ENCODE measurements at regions not wholly inside any gene's neighbourhood (a gene's known extent, or its start where the extent isn't known, plus 50 kb on each side); places are given as distances from the start of the nearest gene placed in this dataset.

GRCh38 chr7:34298492-34299013 lies 359.5 kb upstream of the NPSR1 start:
- Mint-ChIP-seq H3K4me1 (no peaks in the 10 kb centered on the region), H3K9me3 (no peaks in the 10 kb centered on the region), H3K27me3 (no peaks in the 10 kb centered on the region), H3K4me3 (no peak overlapping the region), H3K27ac (no peak overlapping the region), H3K36me3 (ENCODE audit: low read depth) (no peaks in the 10 kb centered on the region)
- ChIA-PET CTCF (interaction anchor here (1.3 kb wide), 1 partner anchor 22 kb away, joined by 4 read pairs; no protein-coding TSS in a partner anchor), POLR2A (no interaction called here)
- no peak for DNase-seq

DNA sequence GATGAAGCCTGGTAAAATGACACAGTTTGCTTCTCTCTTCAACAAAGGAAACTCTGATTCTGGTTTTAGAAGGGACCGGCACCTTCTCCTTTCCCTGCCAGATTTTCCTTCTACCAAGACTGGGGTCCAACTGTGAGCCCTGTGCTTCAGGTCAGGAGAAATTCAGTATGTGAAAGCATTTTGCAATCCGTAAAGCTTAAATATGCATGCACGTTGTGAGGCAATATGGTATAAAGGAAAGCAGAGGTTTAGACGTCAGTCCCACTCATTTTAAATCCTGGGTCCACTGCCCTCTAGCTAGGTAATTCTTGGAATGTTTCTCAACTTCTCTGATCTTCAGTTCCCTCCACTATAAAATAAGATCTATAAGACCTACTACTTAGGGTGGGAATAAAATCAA lies 359.0 kb upstream of the NPSR1 start:
- Mint-ChIP-seq H3K27me3 (no peaks in the 10 kb centered on the region), H3K9me3 (no peaks in the 10 kb centered on the region), H3K4me1 (no peaks in the 10 kb centered on the region), H3K27ac (no peak overlapping the region), H3K4me3 (no peak overlapping the region), H3K36me3 (ENCODE audit: low read depth) (no peaks in the 10 kb centered on the region)
- no peak for DNase-seq
- ChIA-PET CTCF (no interaction called here), POLR2A (no interaction called here)

DNA sequence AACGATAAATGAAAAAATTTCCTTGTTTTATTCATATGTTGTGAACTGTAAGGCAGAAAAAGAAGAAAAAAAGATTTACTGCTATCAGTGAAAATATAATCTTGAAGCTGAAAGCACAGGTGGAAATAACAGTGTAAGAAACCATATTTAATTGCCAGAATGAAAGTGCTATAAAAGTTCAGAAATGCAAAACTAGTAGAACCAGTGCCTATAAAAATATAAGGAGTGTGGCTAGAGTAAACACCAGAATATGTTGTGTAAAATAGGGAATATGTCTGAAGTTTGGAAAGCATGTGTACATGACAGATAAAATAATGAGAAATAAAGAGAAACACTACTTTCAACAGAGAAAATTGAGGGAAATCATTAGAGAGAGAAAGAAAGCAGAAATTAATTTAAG lies 350.5 kb upstream of the NPSR1 start:
- POLR2A ChIA-PET: no interaction called here
- CTCF ChIA-PET: interaction anchor here (1.8 kb wide), 1 partner anchor 13 kb away, joined by 7 read pairs; no protein-coding TSS in a partner anchor

DNA sequence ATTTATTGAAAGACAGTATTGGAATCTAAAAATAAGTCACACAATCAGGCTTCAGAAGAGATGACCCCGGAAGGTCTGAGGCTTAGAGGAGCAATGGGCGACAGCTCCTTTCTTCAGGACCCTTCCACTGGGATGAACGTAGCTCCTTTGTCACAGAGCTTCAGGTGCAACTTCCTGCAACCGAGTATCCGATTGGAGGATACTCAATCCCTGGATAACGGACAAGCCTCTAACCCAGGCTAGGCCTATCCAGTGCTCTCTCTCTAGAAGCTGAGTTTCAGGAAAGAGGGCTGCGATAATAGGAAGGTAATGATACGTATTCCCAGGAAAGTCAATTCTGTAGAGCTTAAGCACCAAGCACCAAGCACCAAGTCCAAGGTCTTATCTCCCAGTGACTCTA lies 349.4 kb upstream of the NPSR1 start:
- CTCF ChIA-PET: no interaction called here
- Mint-ChIP-seq H3K27me3 (no peaks in the 10 kb centered on the region), H3K9me3 (peaks cover 2% of the 10 kb centered on the region), H3K27ac (no peak overlapping the region), H3K4me1 (no peaks in the 10 kb centered on the region), H3K36me3 (ENCODE audit: low read depth) (no peaks in the 10 kb centered on the region), H3K4me3 (no peak overlapping the region)
- POLR2A ChIA-PET: no interaction called here
- DNase-seq: no peak

More for the DNA sequence above, 350.5 kb upstream of the NPSR1 start:
- Mint-ChIP-seq H3K4me1 (no peaks in the 10 kb centered on the region), H3K36me3 (ENCODE audit: low read depth) (no peaks in the 10 kb centered on the region), H3K27ac (no peak overlapping the region), H3K27me3 (no peaks in the 10 kb centered on the region), H3K4me3 (no peak overlapping the region), H3K9me3 (peaks cover 2% of the 10 kb centered on the region)
- no peak for DNase-seq

GRCh38 chr7:34309116-34309515 lies 348.9 kb upstream of the NPSR1 start:
- POLR2A ChIA-PET: no interaction called here
- H3K36me3 Mint-ChIP-seq (ENCODE audit: low read depth): no peaks in the 10 kb centered on the region
- CTCF ChIA-PET: no interaction called here
- no peaks in the 10 kb centered on the region for H3K4me1 Mint-ChIP-seq
- H3K4me3 Mint-ChIP-seq: no peak overlapping the region
- H3K9me3 Mint-ChIP-seq: peaks cover 2% of the 10 kb centered on the region
- DNase-seq: no peak
- no peak overlapping the region for H3K27ac Mint-ChIP-seq
- no peaks in the 10 kb centered on the region for H3K27me3 Mint-ChIP-seq

DNA sequence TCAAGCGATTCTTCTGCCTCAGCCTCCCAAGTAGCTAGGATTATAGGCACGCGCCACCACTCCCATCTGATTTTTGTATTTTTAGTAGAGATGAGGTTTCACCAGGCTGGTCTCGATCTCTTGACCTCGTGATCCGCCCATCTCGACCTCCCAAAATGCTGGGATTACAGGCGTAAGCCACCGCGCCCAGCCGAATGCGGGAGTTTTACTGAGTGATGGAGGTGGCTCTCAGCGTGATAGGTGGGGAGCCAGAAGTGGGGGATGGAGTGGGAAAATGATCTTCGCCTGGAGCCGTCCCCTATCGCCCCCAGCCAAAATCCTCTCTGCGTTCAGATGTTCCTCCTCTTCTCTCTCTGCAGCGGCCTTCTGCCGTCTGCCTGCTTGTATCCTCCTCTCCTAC lies 348.4 kb upstream of the NPSR1 start:
- Mint-ChIP-seq H3K4me1 (no peaks in the 10 kb centered on the region), H3K27ac (no peak overlapping the region), H3K9me3 (peaks cover 2% of the 10 kb centered on the region), H3K4me3 (no peak overlapping the region), H3K36me3 (ENCODE audit: low read depth) (no peaks in the 10 kb centered on the region), H3K27me3 (no peaks in the 10 kb centered on the region)
- ChIA-PET POLR2A (no interaction called here), CTCF (no interaction called here)
- no peak for DNase-seq

- CTCF ChIA-PET: interaction anchor here (1.8 kb wide), 1 partner anchor 9 kb away, joined by 5 read pairs; no protein-coding TSS in a partner anchor
These were observed 346.4 kb upstream of the NPSR1 start for GRCh38 chr7:34311591-34311990.

GRCh38 chr7:34312624-34313023 lies 345.4 kb upstream of the NPSR1 start:
- Mint-ChIP-seq H3K27me3 (no peaks in the 10 kb centered on the region), H3K9me3 (peaks cover 2% of the 10 kb centered on the region), H3K4me1 (no peaks in the 10 kb centered on the region), H3K36me3 (ENCODE audit: low read depth) (no peaks in the 10 kb centered on the region), H3K4me3 (no peak overlapping the region), H3K27ac (no peak overlapping the region)
- DNase-seq: no peak
- ChIA-PET POLR2A (no interaction called here), CTCF (interaction anchor here (1.8 kb wide), 1 partner anchor 8 kb away, joined by 5 read pairs; no protein-coding TSS in a partner anchor)

More at GRCh38 chr7:34311591-34311990, 346.4 kb upstream of the NPSR1 start:
- DNase-seq: no peak
- POLR2A ChIA-PET: no interaction called here
- H3K4me1 Mint-ChIP-seq: no peaks in the 10 kb centered on the region
- H3K27me3 Mint-ChIP-seq: no peaks in the 10 kb centered on the region
- H3K4me3 Mint-ChIP-seq: no peak overlapping the region
- no peak overlapping the region for H3K27ac Mint-ChIP-seq
- H3K9me3 Mint-ChIP-seq: peaks cover 2% of the 10 kb centered on the region
- no peaks in the 10 kb centered on the region for H3K36me3 Mint-ChIP-seq (ENCODE audit: low read depth)

GRCh38 chr7:34313289-34313688 lies 344.7 kb upstream of the NPSR1 start:
- DNase-seq: no peak
- Mint-ChIP-seq H3K36me3 (ENCODE audit: low read depth) (no peaks in the 10 kb centered on the region), H3K4me1 (no peaks in the 10 kb centered on the region), H3K4me3 (no peak overlapping the region), H3K27ac (no peak overlapping the region), H3K9me3 (peaks cover 2% of the 10 kb centered on the region), H3K27me3 (no peaks in the 10 kb centered on the region)
- CTCF ChIA-PET: no interaction called here
- POLR2A ChIA-PET: no interaction called here

DNA sequence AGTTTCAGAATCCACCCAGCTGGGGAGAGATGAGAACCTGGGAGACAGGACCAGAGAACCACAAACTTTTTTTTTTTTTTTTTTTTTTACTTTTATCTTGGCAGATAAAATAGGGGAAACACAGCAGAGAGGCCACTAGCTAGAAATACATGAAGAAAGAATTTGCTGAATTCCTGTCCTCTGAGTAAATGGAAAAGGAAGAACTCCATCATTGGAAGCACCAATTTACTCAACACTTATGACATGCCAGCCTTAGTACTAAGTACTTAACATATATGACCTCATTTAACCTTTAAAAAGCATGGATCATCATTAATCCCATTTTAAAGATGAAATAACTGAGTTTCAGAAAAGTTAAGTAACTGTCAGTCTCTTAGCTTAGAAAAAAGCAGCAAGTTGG lies 343.0 kb upstream of the NPSR1 start:
- Mint-ChIP-seq H3K4me1 (no peaks in the 10 kb centered on the region), H3K27me3 (no peaks in the 10 kb centered on the region), H3K36me3 (ENCODE audit: low read depth) (no peaks in the 10 kb centered on the region), H3K9me3 (peaks cover 2% of the 10 kb centered on the region), H3K27ac (no peak overlapping the region), H3K4me3 (no peak overlapping the region)
- CTCF ChIA-PET: no interaction called here
- DNase-seq: no peak
- POLR2A ChIA-PET: no interaction called here

GRCh38 chr7:34317039-34317438 lies 341.0 kb upstream of the NPSR1 start:
- CTCF ChIA-PET: no interaction called here
- DNase-seq: no peak
- peaks cover 2% of the 10 kb centered on the region for H3K4me1 Mint-ChIP-seq
- H3K4me3 Mint-ChIP-seq: no peak overlapping the region
- no peaks in the 10 kb centered on the region for H3K36me3 Mint-ChIP-seq (ENCODE audit: low read depth)
- peaks cover 2% of the 10 kb centered on the region for H3K9me3 Mint-ChIP-seq
- H3K27me3 Mint-ChIP-seq: peaks cover 9% of the 10 kb centered on the region
- POLR2A ChIA-PET: no interaction called here
- H3K27ac Mint-ChIP-seq: no peak overlapping the region

GRCh38 chr7:34320412-34320811 lies 337.6 kb upstream of the NPSR1 start:
- H3K27me3 Mint-ChIP-seq: peaks cover 13% of the 10 kb centered on the region
- no peak overlapping the region for H3K4me3 Mint-ChIP-seq
- no peaks in the 10 kb centered on the region for H3K36me3 Mint-ChIP-seq (ENCODE audit: low read depth)
- H3K4me1 Mint-ChIP-seq: peaks cover 2% of the 10 kb centered on the region
- ChIA-PET CTCF (interaction anchor here (0.7 to 2.2 kb wide), 9 partner anchors 8 to 715 kb away, joined by 3 to 8 read pairs (median 3); no protein-coding TSS in a partner anchor), POLR2A (no interaction called here)
- H3K9me3 Mint-ChIP-seq: no peaks in the 10 kb centered on the region
- DNase-seq: no peak
- H3K27ac Mint-ChIP-seq: no peak overlapping the region

DNA sequence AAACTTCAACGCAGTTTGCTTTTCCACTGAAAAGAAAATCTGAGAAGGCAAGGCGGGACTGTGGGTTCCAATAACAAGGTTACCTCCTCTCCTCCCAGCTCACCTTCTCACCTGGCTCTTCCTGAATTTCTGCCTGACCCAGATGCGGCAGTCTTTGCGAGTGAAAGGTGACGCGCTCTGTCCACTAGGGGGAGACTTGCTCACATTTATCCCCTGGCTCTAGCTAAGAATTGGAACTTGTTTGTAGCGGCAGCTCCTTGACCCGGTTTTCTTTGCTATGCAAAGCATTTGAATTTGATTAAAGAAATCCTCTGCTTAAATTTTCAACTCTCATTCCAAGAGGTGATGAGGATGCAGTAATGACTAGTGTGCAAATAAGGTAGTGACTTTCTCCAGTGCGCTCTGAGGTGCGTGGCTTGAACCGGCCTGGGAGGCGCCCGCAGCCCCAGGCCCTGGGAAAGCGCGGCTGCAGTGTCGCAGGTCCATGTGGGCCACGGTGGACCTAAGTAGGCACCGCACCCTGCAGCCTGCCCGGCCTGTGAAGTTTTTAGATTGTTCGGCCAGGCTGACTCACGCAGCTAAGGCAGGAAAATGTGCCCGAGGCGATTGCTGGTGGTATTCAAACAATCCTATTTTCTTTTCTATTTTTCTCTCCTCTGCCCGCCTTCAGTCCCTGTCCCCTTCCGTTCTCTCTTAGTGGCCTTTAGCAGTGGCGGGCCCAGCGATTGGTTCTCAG lies 336.9 kb upstream of the NPSR1 start:
- ChIA-PET POLR2A (no interaction called here), CTCF (interaction anchor here (0.7 to 2.2 kb wide), 11 partner anchors 9 to 715 kb away, joined by 3 to 8 read pairs (median 3); no protein-coding TSS in a partner anchor)
- H3K4me1 Mint-ChIP-seq: peaks cover 2% of the 10 kb centered on the region
- H3K9me3 Mint-ChIP-seq: no peaks in the 10 kb centered on the region
- H3K27me3 Mint-ChIP-seq: peaks cover 13% of the 10 kb centered on the region
- DNase-seq: peak; percentile 42
- no peak overlapping the region for H3K27ac Mint-ChIP-seq
- no peak overlapping the region for H3K4me3 Mint-ChIP-seq
- H3K36me3 Mint-ChIP-seq (ENCODE audit: low read depth): no peaks in the 10 kb centered on the region

DNA sequence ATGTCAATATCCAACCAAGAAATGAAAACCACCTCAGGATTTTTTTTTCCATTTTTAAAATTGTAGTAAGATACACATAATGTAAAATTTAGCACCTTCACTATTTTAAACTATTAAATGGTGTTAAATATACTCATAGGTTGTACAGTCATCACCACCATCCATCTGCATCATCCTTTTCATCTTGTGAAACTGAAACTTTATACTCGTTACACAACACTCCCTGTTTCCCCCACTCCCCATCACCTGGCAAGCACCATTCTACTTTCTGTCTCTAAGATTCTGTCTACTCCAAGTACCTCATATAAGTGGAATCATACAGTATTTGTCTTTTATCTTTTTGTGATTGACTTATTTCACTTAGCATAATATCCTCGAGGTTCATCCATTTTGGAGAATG lies 335.2 kb upstream of the NPSR1 start:
- H3K27ac Mint-ChIP-seq: no peak overlapping the region
- H3K36me3 Mint-ChIP-seq (ENCODE audit: low read depth): no peaks in the 10 kb centered on the region
- H3K27me3 Mint-ChIP-seq: peaks cover 13% of the 10 kb centered on the region
- no peak overlapping the region for H3K4me3 Mint-ChIP-seq
- POLR2A ChIA-PET: no interaction called here
- CTCF ChIA-PET: no interaction called here
- no peak for DNase-seq
- no peaks in the 10 kb centered on the region for H3K9me3 Mint-ChIP-seq
- peaks cover 2% of the 10 kb centered on the region for H3K4me1 Mint-ChIP-seq
